K562 (cell line): ENCODE measurements at regions not wholly inside any gene's neighbourhood (a gene's known extent, or its start where the extent isn't known, plus 50 kb on each side); places are given as distances from the start of the nearest gene placed in this dataset.

Experiments used
- ATAC-seq: fragments of 200-7000 bp; cut with Tn5 transposase; 3 replicates; pipeline ENCODE4 v1.9.1; 2020; ENCODE audit warnings: moderate library complexity
- BruUV-seq: library from RNA; stranded (reverse); fragments of 400-500 nt; replicated peaks from 2 replicates; lab custom pipeline; 2021; lab: Mats Ljungman, UMichigan
- CTCF ChIA-PET: fragments of 300-600 bp; formaldehyde crosslinking; extraction: SDS; loops from one replicate; lab custom pipeline; 2021; ENCODE audit warnings: low intra/inter-chr PET ratio; lab: Yijun Ruan, JAX
- POLR2A ChIA-PET: fragments of 300-600, 350-650 bp; sonication (Branson Sonifier 250); formaldehyde crosslinking; extraction: SDS; loops from one replicate; lab custom pipeline; 2021; ENCODE audit warnings: antibody characterized with exemption, inconsistent platforms; lab: Yijun Ruan, JAX
- DNase-seq, 4 experiments: peaks; one replicate each; pipeline versions ENCODE4 v3.0.0 to v3.0.0-alpha.2; 2011 to 2018; ENCODE audit warnings: low spot score in 3 of 4, mixed read lengths in 3 of 4; ENCODE audit errors: extremely low read depth in 1 of 4
- FAIRE-seq: peaks from 2 replicates; lab custom pipeline; 2011; peaks lifted over from hg19 to GRCh38; lab: Jason Lieb, UNC
- H2AFZ ChIP-seq: 2 replicates; pipeline ENCODE4 v1.6.0; 2011; ENCODE audit warnings: low read depth, low read length, control low read depth, inconsistent platforms
- H3K27ac ChIP-seq: fragments of 200-600 bp; 3 replicates; pipeline ENCODE4 v1.8.0; 2011; ENCODE audit warnings: low read depth, mild to moderate bottlenecking, control low read depth, inconsistent platforms, low read length, moderate library complexity, mixed read lengths; ENCODE audit errors: extremely low read depth
- H3K27me3 ChIP-seq, 2 experiments: fragments of 300-600 bp in 1 of 2; 2 replicates in 1 of 2; 3 replicates in 1 of 2; pipeline versions ENCODE4 v1.6.0 to v1.8.0; 2011; ENCODE audit warnings: inconsistent platforms in 2 of 2, low read length in 2 of 2, mild to moderate bottlenecking in 1 of 2, mixed read lengths in 1 of 2, moderate library complexity in 1 of 2; ENCODE audit not compliant: control insufficient read depth in 2 of 2, insufficient read depth in 2 of 2
- H3K36me3 ChIP-seq: fragments of 300-600 bp; 3 replicates; pipeline ENCODE4 v1.8.0; 2011; ENCODE audit warnings: mild to moderate bottlenecking, low read length, inconsistent platforms; ENCODE audit not compliant: control insufficient read depth, insufficient read depth
- H3K4me1 ChIP-seq, 2 experiments: fragments of 200-600 bp in 1 of 2; replicated peaks in 1 of 2; 2 replicates in 1 of 2; 3 replicates in 1 of 2; pipeline versions ENCODE4 v1.5.1 to v1.8.0; 2011; ENCODE audit warnings: inconsistent platforms in 2 of 2, low read length in 2 of 2, mild to moderate bottlenecking in 1 of 2, mixed read lengths in 1 of 2, moderate library complexity in 1 of 2; ENCODE audit not compliant: control insufficient read depth in 2 of 2, insufficient read depth in 2 of 2
- H3K4me2 ChIP-seq: 2 replicates; pipeline ENCODE4 v1.6.1; 2011; ENCODE audit warnings: low read length, control low read depth, inconsistent platforms, mixed read lengths; ENCODE audit not compliant: insufficient read depth
- H3K4me3 ChIP-seq: fragments of 200-600 bp; sonication (generic), shearing (Covaris generic); 2 replicates; pipeline ENCODE4 v1.5.1; 2016; ENCODE audit warnings: control low read depth, inconsistent platforms
- H3K79me2 ChIP-seq: fragments of 200-600 bp; 3 replicates; pipeline ENCODE4 v1.8.0; 2011; ENCODE audit warnings: low read length, inconsistent platforms; ENCODE audit not compliant: control insufficient read depth, insufficient read depth
- H3K9ac ChIP-seq, 2 experiments: 2 replicates each; pipeline versions ENCODE4 v1.6.0 to v1.6.1; 2011; ENCODE audit warnings: low read depth in 2 of 2, low read length in 2 of 2, control low read depth in 1 of 2, inconsistent platforms in 1 of 2, mild to moderate bottlenecking in 1 of 2, mixed read lengths in 1 of 2; ENCODE audit not compliant: insufficient read depth in 1 of 2
- H3K9me1 ChIP-seq: one replicate; pipeline ENCODE4 v1.6.0; 2011; ENCODE audit warnings: inconsistent platforms, mild to moderate bottlenecking, low read length, moderate library complexity; ENCODE audit not compliant: control insufficient read depth, insufficient read depth
- H3K9me3 ChIP-seq: replicated peaks from 2 replicates; pipeline ENCODE4 v1.5.1; 2011; ENCODE audit warnings: low read depth, low read length, inconsistent platforms; ENCODE audit not compliant: control insufficient read depth, insufficient read depth
- H4K20me1 ChIP-seq: replicated peaks from 2 replicates; pipeline ENCODE4 v1.6.1; 2011; ENCODE audit warnings: low read length, inconsistent platforms, mixed read lengths; ENCODE audit not compliant: control insufficient read depth, insufficient read depth
- MYBL2 ChIP-seq, 2 experiments: fragments of 450-650 bp in 1 of 2; sonication (generic) in 1 of 2; formaldehyde crosslinking in 1 of 2; IDR thresholded peaks; 2 replicates each; pipeline versions ENCODE4 v1.6.1 to v1.8.1; 2017 to 2022; ENCODE audit warnings: borderline replicate concordance in 1 of 2, inconsistent platforms in 1 of 2, low read depth in 1 of 2, mild to moderate bottlenecking in 1 of 2, missing genetic modification reagents in 1 of 2, moderate library complexity in 1 of 2
- NFE2L1 ChIP-seq: fragments of 450-650 bp; IDR thresholded peaks from 2 replicates; pipeline ENCODE4 v1.6.1; 2016; ENCODE audit warnings: missing genetic modification characterization, low read depth, mild to moderate bottlenecking, missing compliant biosample characterization, moderate library complexity, borderline replicate concordance
- PHF20 ChIP-seq: fragments of 450-650 bp; IDR thresholded peaks from 2 replicates; pipeline ENCODE4 v1.6.1; 2018; ENCODE audit not compliant: partially characterized antibody
- PRMT5 ChIP-seq: sonication (generic); formaldehyde crosslinking; IDR thresholded peaks from 2 replicates; pipeline ENCODE4 v1.5.0; 2020; ENCODE audit warnings: missing genetic modification reagents
- TCF3 ChIP-seq: sonication (generic); formaldehyde crosslinking; IDR thresholded peaks from 2 replicates; pipeline ENCODE4 v1.4.0; 2020; ENCODE audit warnings: mild to moderate bottlenecking, missing genetic modification reagents
- TGIF2 ChIP-seq: sonication (generic); formaldehyde crosslinking; IDR thresholded peaks from 2 replicates; pipeline ENCODE4 v1.8.1; 2022; ENCODE audit warnings: mild to moderate bottlenecking, missing genetic modification reagents, moderate library complexity
- ZNF551 ChIP-seq: fragments of 250-450 bp; sonication (Bioruptor Pico); IDR thresholded peaks from 2 replicates; pipeline ENCODE4 v1.5.0; 2021; ENCODE audit warnings: mild to moderate bottlenecking, moderate library complexity
- in situ Hi-C: fragments of 300-500 bp; cut with MboI; formaldehyde crosslinking; loops from 4 replicates; pipeline ENCODE4 v1.15.0; 2018; ENCODE audit warnings: inconsistent platforms, mixed read lengths
- intact Hi-C: fragments of 100-400 bp; cut with micrococcal nuclease; formaldehyde crosslinking; loops from 2 replicates; pipeline ENCODE4 v1.14.2; 2022
- TF ChIP-seq, protein P1 (sequence below), 2 experiments: fragments of 450-650 bp; IDR thresholded peaks; 2 replicates each; pipeline ENCODE4 v1.6.1; 2018; ENCODE audit warnings: mild to moderate bottlenecking in 2 of 2, low read depth in 1 of 2; ENCODE audit not compliant: partially characterized antibody in 2 of 2
- TF ChIP-seq, protein P2 (sequence below): fragments of 250-450 bp; sonication (Bioruptor Pico); IDR thresholded peaks from 2 replicates; pipeline ENCODE4 v1.8.0; 2022; ENCODE audit warnings: inconsistent platforms
- TF ChIP-seq, protein P3 (sequence below): sonication (generic); formaldehyde crosslinking; IDR thresholded peaks from 2 replicates; pipeline ENCODE4 v1.8.1; 2023; ENCODE audit warnings: mild to moderate bottlenecking, missing genetic modification reagents

DNA sequence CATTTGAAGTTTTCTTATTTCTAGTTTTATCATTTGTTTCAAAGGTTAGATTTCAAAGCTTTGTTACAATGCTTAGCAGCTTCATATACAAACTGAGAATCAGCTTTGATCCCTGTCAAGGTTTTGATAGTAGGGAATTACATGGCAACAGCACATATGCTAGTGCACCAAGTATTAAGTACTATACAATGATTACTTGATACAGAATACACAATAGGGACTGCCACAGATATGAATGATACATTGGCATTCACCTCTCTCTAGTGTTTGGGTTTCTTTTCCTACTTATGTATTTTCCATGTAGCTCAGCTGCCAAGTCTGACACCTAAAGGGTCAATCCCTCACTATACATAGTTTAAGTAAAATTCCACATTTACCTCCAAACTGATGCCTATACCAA, 344.0 kb downstream of the FAT4 start:
- ATAC-seq: no peak
- H3K36me3 ChIP-seq: no peaks in the 10 kb centered on the region
- in situ Hi-C loops: no loop called here
- H2AFZ ChIP-seq: no peak overlapping the region
- no peak for FAIRE-seq
- H3K79me2 ChIP-seq: no peaks in the 10 kb centered on the region
- no TSS peak for BruUV-seq
- no peaks in the 10 kb centered on the region for H3K9me1 ChIP-seq
- H3K9me3 ChIP-seq: no peaks in the 10 kb centered on the region
- ChIA-PET POLR2A (no interaction called here), CTCF (no interaction called here)
- H3K9ac ChIP-seq: no peak overlapping the region
- no peak overlapping the region for H3K27ac ChIP-seq
- no peaks in the 10 kb centered on the region for H3K27me3 ChIP-seq
- H3K4me1 ChIP-seq: no peaks in the 10 kb centered on the region
- no peak overlapping the region for H3K4me3 ChIP-seq
- no peak overlapping the region for H3K4me2 ChIP-seq
- intact Hi-C loops: no loop called here
- no peaks in the 10 kb centered on the region for H4K20me1 ChIP-seq
- no peak for DNase-seq
- no peak for TF ChIP-seq TGIF2
- no peak for TF ChIP-seq PHF20
- TF ChIP-seq, protein P1, sequence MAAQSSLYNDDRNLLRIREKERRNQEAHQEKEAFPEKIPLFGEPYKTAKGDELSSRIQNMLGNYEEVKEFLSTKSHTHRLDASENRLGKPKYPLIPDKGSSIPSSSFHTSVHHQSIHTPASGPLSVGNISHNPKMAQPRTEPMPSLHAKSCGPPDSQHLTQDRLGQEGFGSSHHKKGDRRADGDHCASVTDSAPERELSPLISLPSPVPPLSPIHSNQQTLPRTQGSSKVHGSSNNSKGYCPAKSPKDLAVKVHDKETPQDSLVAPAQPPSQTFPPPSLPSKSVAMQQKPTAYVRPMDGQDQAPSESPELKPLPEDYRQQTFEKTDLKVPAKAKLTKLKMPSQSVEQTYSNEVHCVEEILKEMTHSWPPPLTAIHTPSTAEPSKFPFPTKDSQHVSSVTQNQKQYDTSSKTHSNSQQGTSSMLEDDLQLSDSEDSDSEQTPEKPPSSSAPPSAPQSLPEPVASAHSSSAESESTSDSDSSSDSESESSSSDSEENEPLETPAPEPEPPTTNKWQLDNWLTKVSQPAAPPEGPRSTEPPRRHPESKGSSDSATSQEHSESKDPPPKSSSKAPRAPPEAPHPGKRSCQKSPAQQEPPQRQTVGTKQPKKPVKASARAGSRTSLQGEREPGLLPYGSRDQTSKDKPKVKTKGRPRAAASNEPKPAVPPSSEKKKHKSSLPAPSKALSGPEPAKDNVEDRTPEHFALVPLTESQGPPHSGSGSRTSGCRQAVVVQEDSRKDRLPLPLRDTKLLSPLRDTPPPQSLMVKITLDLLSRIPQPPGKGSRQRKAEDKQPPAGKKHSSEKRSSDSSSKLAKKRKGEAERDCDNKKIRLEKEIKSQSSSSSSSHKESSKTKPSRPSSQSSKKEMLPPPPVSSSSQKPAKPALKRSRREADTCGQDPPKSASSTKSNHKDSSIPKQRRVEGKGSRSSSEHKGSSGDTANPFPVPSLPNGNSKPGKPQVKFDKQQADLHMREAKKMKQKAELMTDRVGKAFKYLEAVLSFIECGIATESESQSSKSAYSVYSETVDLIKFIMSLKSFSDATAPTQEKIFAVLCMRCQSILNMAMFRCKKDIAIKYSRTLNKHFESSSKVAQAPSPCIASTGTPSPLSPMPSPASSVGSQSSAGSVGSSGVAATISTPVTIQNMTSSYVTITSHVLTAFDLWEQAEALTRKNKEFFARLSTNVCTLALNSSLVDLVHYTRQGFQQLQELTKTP (IDR thresholded peaks at IDR 0.05; ENCODE audit: low read depth in 1 of 2, partially characterized antibody in 2 of 2): no peak
- TF ChIP-seq TCF3 (CRISPR knock-in tag): no peak
- no peak for TF ChIP-seq PRMT5 (CRISPR knock-in tag)
- TF ChIP-seq, protein P2, sequence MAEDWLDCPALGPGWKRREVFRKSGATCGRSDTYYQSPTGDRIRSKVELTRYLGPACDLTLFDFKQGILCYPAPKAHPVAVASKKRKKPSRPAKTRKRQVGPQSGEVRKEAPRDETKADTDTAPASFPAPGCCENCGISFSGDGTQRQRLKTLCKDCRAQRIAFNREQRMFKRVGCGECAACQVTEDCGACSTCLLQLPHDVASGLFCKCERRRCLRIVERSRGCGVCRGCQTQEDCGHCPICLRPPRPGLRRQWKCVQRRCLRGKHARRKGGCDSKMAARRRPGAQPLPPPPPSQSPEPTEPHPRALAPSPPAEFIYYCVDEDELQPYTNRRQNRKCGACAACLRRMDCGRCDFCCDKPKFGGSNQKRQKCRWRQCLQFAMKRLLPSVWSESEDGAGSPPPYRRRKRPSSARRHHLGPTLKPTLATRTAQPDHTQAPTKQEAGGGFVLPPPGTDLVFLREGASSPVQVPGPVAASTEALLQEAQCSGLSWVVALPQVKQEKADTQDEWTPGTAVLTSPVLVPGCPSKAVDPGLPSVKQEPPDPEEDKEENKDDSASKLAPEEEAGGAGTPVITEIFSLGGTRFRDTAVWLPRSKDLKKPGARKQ: no peak
- TF ChIP-seq, protein P3, sequence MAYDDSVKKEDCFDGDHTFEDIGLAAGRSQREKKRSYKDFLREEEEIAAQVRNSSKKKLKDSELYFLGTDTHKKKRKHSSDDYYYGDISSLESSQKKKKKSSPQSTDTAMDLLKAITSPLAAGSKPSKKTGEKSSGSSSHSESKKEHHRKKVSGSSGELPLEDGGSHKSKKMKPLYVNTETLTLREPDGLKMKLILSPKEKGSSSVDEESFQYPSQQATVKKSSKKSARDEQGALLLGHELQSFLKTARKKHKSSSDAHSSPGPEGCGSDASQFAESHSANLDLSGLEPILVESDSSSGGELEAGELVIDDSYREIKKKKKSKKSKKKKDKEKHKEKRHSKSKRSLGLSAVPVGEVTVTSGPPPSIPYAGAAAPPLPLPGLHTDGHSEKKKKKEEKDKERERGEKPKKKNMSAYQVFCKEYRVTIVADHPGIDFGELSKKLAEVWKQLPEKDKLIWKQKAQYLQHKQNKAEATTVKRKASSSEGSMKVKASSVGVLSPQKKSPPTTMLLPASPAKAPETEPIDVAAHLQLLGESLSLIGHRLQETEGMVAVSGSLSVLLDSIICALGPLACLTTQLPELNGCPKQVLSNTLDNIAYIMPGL (CRISPR knock-in tag): no peak
- no peak for TF ChIP-seq MYBL2 (IDR thresholded peaks at IDR 0.05; ENCODE audit: low read depth)
- TF ChIP-seq MYBL2 (CRISPR knock-in tag; IDR thresholded peaks at IDR 0.05; ENCODE audit: borderline replicate concordance): no peak
- TF ChIP-seq ZNF551 (CRISPR knock-in tag): no peak
- no peak for TF ChIP-seq NFE2L1 (tag)
